ENCODE measurements at regions not wholly inside any gene's neighbourhood (a gene's known extent, or its start where the extent isn't known, plus 50 kb on each side); places are given as distances from the start of the nearest gene placed in this dataset.

DNA sequence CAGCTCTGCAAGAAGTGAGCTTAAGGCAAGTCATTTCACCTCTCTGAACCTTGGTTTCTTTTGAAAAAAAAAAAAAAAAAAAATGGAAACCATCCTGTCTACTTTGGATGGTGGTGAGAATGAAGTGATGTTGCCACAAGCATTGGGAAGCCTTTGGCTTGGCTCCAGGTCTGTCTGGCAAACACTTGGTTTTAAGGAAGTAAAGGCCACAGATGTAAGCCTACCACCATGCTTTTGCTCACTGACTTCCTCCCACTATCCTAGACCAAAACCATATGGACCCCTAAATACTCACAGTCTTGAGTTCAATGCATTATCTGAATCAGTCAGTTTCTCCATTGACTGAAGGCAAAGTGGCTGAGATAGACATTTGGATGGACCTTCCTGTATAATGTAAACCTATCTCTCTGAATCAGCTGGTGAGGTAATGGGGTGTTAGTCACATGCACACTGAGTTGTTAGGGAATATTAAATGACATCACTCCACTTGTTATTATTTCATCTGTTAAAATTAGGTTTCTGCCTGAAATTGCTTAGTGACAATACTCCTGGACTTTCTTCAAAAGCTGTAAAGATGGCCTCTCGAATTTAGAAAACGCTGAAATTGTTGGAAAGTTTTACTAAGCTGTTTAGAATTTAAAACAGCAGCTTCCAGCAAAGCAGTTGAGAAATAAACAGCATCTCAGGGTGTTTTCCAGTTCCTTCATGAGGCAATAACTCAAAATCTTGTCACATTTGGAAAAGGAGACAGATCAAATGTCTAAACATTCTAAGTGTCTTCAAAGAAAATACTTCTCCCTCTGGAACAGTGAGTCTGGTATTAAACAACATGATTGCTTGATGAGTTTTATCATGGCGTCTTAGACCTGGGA is 833.5 kb downstream of the DHX35 start:
- DNase-seq: no peak

- no peak for DNase-seq
Measured at GRCh38 chr20:39792334-39792733, 830.2 kb downstream of the DHX35 start.

DNA sequence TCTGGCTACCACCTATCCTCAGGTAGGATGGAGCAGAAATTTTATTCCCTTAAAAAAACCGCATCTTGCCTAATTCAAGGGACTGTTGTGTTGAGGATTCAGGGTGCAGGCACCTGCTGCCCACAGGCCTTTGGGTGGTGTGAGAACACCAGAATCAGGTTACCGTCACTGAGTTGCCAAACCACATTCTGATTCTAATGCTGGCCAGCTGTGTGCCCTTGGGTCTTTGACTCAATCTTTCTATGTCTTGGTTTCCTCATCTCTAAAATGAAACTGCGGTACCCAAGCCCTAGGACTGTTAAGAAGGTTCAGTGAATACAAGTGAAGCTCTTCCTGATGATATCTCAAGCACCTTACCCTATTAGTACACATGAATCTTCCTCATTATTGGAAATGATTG is 827.3 kb downstream of the DHX35 start:
- DNase-seq: no peak

DNA sequence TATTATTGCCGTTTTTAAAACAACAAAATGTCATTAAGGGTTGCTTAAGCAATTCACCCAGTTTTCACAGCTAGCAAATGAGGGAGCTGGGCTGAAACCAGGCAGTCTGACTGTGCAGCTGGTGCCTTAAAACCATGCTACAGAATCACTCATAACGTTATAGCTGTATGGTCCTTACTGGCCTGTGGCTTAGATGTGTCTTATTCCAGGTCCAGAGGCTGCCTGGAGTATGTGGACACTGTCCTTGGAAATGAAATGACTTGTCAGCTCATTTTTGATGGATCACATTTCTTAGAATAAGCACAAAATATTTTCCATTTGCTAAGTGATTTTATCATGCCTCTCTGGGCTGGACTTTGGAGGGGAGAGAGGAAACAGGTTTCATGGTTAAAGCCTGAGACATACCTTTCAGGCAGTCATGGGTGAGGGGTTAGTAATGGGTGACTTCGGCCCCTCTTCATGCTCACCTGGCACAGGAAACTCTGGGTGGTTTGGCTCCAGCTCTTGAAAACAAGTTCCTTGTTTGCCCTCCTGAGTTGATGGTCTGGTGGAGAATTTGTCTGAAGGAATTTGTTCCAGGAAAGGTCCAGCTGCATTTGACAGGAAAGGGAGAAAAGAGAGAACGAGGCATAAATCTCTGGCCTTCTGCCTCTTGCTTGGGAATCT is 823.2 kb downstream of the DHX35 start:
- DNase-seq: no peak

DNA sequence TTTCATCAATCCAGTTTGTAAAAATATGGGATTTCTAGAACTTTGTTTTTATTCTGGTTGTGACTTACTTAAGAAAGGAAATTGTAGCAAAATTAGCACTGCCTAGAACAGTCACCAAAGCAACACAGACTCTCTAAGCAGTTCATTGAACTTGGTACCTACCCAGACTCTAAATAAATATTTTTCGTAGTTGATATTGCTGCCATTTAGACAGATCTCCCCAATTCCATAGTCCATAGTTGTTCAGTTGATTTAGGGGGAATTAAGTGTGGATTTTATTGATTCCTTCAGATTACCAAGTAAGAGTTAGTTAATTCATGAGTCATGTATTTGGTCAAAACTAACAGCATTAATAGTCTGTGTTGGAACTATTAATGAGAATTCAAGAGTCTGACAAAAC is 822.5 kb downstream of the DHX35 start:
- DNase-seq: no peak

DNA sequence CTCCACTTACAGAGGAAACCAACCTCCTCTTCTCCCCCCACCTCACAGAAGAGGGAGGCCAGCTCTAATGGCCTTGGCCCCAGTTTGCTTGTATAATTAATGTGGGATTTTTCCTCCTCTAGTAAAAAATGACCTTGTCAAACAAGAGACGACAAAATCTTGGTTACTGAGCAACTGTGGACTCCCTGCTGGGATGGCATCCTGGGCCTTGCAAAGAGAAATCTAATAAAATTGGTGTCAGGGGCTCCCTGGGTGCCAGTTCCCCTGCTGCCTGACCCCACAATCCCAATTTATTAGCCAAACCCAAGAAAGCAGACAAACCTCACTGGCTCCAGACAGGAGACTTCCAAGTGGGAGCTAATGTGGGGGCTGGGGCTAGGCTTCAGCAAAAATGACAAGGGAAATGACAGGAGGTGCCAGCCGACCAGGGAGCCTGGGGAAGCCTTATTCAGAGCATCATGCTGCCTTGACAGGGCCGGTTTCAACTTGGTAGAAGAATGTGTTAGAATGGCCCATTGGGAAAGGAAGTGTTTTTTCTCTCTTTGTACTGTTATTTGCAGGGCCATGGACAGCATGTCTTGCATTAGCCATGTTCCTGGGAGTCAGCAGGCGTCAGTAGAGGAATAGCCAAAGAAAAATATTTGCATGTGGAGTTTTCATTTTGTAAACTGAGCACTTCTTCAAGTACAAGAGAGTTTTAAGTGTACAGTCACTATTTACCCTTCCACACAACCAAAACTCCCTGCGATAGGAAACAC is 816.9 kb downstream of the DHX35 start:
- DNase-seq: no peak

GRCh38 chr20:39778431-39778830 is 816.3 kb downstream of the DHX35 start:
- DNase-seq: no peak

GRCh38 chr20:39777610-39778009 is 815.5 kb downstream of the DHX35 start:
- DNase-seq: no peak

- DNase-seq: no peak
Measured at GRCh38 chr20:39775110-39775509, 813.0 kb downstream of the DHX35 start.

GRCh38 chr20:39773380-39774000 is 811.3 kb downstream of the DHX35 start:
- DNase-seq: no peak

- DNase-seq: no peak
Measured at GRCh38 chr20:39767352-39767751, 805.2 kb downstream of the DHX35 start.

DNA sequence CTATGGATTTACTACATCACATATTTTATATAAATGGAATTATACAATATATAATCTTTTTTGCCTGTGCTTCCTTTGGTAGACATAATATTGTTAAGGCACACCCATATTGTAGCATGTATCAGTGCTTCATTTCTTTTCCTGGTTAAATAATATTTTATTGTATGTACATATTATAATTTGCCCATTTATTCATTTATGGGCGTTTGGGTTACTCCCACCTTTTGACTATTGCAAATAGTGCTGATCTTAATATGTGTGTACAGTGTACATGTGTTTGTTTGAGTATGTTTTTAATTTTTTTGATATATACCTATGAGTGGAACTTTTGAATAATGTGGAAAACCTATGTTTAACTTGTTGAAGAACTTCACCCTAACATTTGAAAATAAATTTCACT is 804.2 kb downstream of the DHX35 start:
- no peak for DNase-seq

- peak; percentile 53 for DNase-seq
Measured at GRCh38 chr20:39762716-39763115, 800.6 kb downstream of the DHX35 start.

GRCh38 chr20:39758876-39759275 is 796.7 kb downstream of the DHX35 start:
- DNase-seq: no peak

DNA sequence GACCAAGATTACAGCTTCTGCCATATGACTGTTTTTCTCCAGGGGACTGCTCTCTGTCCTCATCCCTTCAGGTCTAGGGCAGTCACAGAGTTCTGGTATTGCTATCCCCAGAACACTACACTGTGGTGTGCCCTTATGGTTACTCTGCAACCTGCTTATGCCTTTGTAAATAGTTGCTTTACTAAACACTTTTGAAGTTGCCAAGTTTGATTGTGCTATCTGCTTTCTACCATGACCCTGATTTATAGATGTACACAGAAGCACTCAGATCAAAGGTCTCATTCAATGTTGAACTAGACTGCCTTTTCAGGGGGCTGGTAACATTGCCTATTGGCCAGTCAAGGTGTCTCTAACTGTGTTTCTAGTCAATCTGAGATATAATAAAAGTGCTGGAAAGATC is 794.7 kb downstream of the DHX35 start:
- no peak for DNase-seq

- DNase-seq: no peak
Measured at GRCh38 chr20:39756369-39756768, 794.2 kb downstream of the DHX35 start.

DNA sequence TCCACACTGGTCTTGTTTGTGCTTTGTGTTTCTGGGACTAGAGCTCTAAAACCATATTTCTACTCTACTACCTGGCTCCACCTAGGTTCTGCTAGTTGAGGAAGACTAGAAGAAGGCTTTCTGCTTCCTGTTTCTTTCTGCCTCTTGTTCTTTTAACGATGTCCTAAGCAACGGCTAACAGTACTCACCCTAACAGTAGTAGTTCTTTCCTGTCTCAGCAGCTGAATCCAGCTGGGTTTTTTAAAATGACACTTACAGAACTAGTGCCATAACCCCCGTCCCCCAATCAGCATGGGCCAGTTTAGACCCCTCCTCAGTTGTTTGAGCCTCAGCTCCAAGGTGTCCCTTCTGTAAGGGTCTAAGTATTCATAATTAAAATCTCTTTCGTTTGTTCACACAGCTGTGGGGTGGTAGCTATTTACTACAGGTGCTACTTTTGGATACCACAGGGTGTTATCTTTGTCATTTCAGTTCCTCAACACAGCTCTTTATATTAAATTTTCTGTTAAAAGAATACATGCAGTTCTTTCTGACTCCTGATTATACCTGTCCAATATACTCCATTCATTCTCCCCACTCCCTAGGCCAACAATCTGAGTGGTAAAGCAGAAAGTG is 790.2 kb downstream of the DHX35 start:
- no peak for DNase-seq

- no peak for DNase-seq
Measured at GRCh38 chr20:39751557-39752137, 789.5 kb downstream of the DHX35 start.

GRCh38 chr20:39745380-39745779 is 783.2 kb downstream of the DHX35 start:
- DNase-seq: no peak

DNA sequence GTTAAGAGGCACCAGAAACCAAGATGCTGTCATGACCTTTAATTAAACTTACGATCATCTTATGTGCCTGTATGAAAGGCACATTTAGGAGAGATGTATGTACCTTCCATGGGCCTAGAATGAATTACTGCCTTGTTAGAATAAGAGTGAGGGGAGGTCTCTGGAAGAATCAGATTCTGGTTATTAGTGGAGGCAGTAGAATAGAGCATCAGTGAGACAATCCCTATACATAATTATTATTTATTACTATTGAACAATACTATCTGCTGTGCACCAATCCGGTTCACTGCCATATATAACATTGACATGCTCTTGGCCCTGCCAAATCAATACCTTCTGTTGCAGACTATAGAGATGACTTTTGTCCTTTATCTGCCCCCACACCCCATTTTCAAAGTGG is 776.5 kb downstream of the DHX35 start:
- no peak for DNase-seq

DNA sequence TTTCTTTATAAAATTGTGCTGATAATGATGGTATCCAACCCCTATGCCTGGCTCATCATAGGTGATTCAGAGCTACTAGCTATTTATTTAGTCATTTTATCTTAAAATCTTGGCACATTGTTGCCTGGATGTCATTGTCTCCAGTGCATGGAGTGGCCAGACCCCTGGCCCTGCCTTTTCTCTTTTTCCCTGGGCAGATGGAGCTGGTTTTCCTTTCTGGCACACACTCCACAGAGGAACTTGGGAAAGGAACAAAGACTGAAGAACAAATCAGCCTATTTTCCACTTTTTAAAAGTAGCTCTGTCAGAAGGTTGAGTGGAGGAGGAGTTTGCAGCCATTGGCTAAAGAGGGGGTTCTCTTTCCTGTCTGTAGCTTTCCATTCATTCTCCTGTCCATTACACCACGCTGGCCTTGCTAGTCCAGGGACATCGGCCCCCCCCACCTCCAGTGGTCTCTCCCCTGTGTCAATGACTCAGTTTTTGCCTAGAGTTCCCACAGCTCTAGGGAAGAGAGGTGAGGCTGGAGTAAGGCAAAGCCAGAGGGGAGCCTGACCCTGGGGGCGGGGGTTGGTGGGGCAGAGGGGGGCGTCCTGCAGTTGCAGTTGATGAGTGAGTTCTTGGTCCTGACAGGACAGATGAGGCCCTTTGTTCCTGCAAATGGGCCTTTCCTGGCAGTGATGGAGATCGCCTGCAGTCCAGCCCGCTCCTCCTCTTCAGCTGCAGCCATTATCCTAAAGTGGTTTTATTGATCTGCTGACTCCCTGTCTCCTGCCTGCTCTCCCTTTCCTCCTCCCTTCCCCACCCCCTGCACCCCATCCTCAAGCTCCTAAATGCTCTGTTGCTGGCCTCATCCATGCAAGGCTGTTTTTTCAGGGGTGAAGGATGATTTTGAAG is 774.5 kb downstream of the DHX35 start:
- DNase-seq: no peak
